Forelimb muscle (tissue), 1 donor: ENCODE measurements at regions not wholly inside any gene's neighbourhood (a gene's known extent, or its start where the extent isn't known, plus 50 kb on each side); places are given as distances from the start of the nearest gene placed in this dataset.
A peak's percentile ranks its signal among the peaks of the same experiment; 100 is the strongest.

Source experiments
- DNase-seq: peaks from one replicate; pipeline ENCODE4 v3.0.0-alpha.2; 2013; ENCODE audit warnings: low read depth

GRCh38 chr4:126028876-126029275 lies 714.1 kb downstream of the FAT4 start:
- no peak for DNase-seq

GRCh38 chr4:126037231-126037630 lies 722.5 kb downstream of the FAT4 start:
- DNase-seq: no peak

- DNase-seq: no peak
These were observed 723.9 kb downstream of the FAT4 start for GRCh38 chr4:126038502-126039144.

DNA sequence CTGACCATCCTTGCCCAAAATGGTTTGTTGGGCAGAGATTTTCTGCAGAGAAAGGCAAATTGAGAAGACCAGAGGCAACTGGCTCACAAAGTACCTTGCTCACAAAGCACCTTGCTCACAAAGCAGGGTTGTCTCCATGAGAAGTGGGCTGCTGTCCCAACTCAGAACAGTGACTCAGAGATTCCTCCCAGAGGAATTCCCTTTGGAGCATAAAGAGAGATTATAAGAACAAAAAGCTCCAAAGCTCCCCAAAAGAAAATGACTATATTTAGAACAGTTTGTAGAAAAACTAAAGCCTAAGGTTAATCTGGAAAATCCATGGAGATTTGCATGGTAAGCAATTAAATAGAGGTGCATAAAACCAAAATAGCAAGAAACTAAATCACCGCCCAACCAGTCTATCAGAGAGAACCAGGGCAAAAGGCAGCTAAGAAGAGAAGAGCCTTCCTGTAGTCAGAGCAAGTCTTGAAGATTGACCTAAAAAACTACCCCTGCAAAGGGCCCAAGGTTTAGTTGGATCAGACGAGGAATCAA lies 731.4 kb downstream of the FAT4 start:
- no peak for DNase-seq

DNA sequence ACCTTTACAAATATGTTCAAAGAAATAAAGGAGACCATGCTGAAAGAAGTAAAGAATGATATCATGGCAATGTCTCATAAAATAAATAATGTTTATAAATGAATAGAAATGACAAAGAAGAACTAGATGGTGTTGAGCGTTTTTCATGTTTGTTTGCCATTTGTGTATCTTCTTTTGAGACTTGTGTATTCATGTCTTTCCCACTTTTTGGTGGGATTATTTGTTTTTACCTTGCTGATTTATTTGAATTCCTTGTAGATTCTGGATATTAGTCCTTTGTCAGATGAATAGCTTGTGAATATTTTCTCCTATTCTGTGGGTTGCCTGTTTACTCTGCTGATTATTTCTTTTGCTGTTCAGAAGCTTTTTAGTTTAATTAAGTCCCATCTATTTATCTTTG lies 732.4 kb downstream of the FAT4 start:
- DNase-seq: no peak

DNA sequence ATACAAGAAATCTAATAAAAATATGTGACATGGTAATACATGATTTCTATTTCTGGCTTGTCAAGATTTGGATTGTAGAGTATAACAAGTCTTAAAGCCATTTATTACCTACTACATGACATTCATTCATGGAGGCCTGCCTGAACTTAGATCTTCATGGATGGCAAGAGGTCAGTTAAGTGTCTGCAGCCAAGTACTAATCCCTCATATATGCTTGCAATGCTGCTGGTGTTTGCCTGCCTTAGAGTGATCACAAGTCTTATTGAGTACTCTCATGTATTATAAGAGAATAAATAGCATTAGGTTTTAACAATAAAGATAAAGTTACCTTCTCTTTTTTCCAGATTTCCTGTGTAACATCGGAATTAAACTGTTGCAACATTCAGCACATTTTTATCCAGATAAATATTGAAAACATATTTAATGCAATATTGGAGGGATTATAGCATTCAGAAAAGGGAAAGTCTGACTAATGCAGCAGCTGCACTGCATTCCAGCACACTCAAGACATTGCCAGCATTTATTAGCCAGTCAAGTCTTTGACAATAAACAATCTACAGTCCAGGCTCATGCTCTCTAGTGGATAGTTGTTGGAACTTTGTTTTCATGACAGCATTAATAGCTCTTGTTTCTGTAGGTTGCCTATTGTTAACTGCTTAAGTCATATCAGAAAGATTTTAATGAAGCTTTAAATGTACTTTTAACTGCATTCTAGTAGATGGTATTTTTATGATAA lies 737.1 kb downstream of the FAT4 start:
- peak; percentile 96 for DNase-seq

DNA sequence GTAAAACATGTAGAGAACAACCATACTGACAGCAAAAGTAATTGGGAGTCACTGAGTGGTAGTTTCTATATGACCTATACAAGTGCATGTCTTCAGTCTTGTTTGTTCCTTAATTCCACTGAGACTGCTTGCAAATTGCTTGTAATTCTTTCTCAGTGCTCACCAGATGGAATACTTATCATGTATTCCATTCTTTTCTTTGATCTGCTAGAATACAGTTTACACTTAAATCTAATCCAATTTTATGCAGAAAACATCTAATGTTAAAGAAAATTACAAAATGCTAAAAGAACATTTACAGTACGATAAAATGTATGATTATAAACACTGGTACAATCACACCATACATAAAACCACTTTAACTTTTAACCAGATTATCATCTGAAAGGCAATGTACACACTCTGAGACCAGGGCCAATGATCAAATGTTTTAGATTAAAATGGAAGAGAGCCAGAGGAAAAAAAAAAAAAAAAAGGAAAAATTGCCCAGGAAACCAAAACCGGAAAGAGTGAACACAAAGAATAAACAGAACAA lies 741.4 kb downstream of the FAT4 start:
- DNase-seq: no peak

GRCh38 chr4:126057371-126057770 lies 742.6 kb downstream of the FAT4 start:
- no peak for DNase-seq

DNA sequence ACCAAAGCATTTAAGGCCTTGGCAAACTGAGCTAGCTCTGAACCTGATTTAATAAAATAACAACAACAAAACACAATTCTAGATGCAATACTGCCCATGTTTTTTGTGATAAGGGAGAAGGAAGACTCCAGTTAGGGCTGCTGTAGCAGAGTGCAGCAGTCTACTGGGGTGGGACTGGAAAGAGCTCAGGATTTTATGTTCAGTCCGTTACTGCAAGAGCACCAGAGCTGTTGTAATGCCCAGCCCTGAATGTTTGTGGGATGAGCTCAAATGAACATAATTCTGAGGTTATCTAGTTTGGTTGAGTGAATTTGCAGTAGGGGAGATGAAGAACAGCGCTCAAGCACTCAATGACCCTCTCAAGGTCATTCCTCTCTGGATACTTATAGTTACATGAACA lies 743.8 kb downstream of the FAT4 start:
- DNase-seq: no peak

GRCh38 chr4:126061655-126062054 lies 746.9 kb downstream of the FAT4 start:
- no peak for DNase-seq

- no peak for DNase-seq
These were observed 750.3 kb downstream of the FAT4 start for GRCh38 chr4:126065016-126065415.

DNA sequence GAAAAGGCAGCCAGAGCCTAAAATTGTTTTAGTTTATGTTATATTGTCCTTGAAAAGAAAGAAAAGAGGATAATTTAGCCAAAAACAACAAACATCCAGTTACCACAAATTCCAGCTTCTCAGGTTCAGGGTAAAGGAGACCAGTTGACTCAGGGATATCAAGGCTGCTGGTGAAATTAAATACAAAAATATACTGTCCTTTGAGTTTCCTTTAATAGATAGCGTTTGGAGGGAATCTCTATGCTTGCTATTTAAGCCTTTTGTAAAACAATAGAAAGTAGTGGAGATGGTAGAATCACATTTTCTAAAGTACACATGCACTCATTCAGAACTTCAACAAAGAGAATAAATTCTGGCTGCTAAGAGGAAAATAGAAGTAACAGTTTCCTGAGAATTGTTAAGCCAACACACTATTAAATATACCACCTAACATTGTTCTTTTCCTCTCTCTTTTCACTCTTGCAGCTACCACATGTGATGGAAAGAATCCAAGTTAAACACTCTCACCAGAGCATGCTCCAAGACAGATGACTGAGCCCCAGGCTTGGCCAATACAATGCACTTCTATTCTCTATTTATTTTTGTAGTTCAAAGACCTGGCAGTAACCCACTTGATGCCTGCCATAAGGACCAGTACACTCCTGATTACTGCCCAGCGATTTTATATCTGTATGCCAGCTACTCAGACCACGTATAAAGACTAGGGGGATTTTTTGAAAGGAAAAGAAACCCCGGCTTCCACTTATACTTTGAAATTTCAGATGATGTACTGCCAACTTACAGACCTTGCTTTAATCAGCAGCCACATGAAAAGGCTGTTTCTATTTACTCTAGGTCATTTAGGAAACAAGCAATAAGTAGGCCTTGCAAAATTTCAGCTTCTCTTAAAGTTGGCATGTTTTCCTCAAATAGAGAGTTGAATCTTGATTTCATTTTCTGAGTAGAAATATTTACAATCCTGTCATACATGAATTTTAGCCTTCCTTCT lies 756.9 kb downstream of the FAT4 start:
- no peak for DNase-seq

DNA sequence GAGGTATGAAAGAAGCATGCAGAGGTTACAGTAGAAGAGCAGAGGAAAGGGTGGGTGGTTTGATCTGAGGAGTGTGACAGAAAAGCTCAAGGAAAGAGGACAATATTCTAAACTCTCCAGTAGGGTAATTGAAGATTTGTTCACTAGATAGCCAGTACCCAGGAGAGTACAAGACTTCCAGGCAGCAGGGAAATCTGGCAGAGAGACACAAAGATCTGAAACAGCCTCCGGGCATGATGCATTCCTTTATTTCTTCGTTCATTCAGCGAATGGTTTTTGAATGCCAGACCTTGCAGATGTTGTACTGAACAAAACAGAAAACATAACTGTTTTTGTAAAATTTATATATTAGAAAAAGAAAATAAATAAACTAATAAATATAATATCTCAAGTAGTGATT lies 766.6 kb downstream of the FAT4 start:
- DNase-seq: no peak

DNA sequence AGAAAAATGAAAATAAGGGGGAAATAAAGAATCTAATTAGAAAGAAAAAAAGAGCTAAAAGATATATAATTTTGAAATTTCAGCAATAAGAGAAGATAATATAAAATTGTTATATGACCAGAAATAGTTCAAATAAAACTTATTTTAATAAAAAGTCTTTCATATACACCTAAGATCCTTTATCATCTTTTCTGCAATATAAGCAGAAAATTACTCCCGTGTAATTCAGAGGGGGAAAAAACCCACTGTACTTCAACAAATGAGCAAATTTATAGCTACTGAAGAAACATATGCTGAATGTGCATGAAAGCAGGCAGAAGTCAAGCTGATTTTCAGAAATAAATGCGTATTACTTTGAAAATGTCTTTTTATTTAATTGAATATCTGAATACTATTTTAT lies 771.3 kb downstream of the FAT4 start:
- DNase-seq: no peak

DNA sequence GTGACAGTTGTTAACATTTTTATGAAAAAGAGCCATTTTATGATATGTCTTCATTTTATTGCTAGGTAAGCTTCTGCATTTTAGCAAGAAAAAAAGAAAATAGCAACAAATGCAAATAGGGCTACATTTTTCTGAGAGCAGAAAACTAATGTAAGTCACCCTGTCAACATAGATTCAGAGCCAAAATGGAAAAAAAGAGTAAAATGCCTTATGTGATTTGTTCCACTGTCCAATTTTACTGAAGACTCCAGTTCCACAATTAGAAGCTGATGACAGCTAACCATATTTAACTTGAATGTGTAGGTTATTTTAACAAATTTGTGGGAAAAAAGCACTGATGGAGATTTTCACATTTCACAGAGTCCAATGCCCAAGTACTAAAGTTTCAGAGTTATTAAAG lies 772.3 kb downstream of the FAT4 start:
- DNase-seq: no peak

DNA sequence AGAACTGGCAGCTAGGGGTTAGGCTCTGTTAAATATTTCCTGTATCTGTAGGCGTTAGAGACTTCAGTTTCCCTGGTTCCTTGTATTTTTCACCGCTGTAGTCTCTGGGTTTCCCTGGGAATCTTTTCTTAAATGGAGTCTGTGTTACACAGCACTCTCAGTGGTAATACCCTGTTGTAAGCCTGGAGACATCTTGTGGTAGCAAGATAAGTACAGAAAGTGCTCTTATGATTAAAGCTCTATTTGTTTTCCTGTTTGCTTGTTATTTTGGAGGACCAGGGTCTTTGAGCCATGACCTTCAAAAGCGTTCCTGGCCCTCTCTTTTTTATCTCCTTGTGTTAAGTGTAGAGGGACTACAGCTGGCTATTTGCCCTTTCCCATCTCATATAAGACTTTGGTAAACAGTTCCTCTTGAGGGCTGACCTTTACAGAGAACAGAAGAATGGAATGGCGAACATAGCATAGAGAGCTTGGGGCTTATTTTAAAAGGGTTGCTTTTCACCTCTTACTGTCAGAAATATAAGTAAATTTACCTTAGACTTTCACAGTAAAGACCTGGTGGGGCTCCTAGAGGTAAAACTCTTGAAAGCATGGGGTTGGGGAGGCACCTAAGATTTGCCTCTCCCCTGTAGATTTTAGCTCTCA lies 782.5 kb downstream of the FAT4 start:
- DNase-seq: no peak

DNA sequence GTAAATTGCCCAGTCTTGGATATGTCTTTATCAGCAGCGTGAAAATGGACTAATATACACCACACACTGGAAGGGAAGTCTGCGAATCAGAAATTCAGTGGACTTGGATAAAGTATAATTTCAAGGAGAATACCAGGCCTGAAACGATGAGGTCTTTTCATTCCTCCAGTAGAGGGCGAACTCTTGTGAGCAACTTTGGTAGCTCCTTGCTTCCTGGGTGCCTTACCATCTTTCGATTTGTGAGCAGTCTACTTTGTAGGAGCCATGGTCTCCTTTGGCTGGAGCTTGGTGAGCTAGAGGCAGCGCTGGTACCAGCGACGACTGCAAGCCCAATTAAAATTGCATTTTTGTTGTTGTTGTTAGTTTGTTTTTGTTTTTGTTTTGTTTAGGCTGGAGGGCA lies 791.9 kb downstream of the FAT4 start:
- no peak for DNase-seq

DNA sequence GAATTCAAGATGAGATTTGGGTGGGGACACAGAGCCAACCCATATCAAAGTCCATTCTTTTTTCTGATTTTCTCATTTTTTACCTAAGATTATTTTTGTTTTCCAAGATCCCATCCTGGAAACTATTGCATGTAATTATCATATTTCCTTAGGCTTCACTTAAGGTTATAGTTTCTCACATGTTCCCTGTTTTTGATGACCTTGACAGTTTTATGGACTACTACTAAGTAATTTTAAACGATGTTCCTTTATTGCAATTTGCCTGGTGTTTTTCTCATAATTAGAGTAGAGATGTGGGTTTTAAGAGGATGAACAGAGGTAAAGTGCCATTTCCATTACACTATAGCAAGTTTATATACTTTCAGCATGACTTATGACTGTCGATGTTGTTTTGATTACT lies 795.1 kb downstream of the FAT4 start:
- DNase-seq: no peak

- DNase-seq: no peak
These were observed 798.3 kb downstream of the FAT4 start for GRCh38 chr4:126113058-126113457.

GRCh38 chr4:126123611-126124325 lies 809.0 kb downstream of the FAT4 start:
- no peak for DNase-seq

- no peak for DNase-seq
These were observed 810.1 kb downstream of the FAT4 start for GRCh38 chr4:126124818-126125217.
